ENCODE measurements at regions not wholly inside any gene's neighbourhood (a gene's known extent, or its start where the extent isn't known, plus 50 kb on each side); places are given as distances from the start of the nearest gene placed in this dataset.

DNA sequence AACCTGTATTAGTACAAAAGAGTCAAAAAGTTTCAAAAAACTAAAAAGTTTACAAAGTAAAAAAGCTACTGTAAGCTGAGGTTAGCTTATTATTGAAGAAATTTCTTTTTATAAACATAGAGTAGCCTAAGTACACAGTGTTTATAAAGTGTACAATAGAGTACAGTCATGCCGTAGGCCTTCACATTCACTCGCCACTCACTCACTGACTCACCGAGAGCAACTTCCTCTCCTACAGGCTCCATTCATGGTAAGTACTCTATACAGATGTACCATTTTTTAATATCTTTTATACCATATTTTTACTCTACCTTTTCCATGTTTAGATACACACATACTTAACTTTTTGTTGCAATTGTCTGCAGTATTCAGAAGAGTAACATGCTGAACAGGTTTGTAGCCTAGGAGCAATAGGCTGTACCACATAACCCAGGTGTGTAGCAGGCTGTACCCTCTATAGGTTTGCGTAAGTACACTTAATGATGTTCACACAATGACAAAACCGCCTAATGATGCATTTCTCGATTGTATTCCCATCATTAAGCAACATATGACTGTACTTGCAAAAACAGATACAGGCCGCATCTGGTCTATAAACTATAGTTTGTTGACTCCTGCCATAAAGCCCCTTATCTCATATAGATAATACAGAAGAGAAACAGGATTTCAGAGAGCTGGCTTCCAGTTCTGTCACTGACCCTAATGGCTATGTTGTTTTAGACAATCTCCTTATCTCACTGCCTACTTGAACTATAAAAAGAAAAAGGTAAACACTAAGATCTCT lies 438.8 kb downstream of the HTR7 start:
- no peak for DNase-seq

DNA sequence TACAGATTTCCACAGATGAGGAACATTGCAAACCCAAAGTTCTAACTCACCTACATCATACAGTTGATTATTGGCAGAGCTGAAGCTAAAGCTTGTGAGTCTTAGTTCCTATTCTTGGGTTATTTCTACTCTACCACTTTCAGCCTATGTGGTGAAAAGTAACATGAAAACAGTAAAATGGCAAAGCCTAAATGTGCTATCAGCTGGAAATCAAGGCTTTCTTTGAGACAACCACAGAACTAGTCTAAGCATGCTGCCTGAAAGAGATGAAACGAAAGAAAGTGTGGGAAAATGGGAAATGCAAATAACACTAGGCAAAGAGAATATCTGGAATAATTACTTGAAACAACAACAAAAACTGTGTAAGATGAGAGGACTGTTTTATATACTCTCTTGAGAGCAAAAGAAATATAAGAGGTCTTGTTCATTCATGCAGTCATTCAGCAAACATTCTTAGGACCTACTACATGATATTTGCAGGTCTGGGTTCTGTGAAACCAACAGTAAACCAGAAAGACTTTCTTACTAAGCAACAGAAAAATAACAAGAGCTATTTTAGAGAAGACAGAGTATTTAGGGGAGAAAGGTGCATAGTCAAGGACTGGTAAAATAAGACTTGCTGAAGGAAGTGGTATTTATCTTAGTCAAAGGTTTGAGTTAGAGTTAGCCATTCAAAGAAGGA lies 437.1 kb downstream of the HTR7 start:
- no peak for DNase-seq

DNA sequence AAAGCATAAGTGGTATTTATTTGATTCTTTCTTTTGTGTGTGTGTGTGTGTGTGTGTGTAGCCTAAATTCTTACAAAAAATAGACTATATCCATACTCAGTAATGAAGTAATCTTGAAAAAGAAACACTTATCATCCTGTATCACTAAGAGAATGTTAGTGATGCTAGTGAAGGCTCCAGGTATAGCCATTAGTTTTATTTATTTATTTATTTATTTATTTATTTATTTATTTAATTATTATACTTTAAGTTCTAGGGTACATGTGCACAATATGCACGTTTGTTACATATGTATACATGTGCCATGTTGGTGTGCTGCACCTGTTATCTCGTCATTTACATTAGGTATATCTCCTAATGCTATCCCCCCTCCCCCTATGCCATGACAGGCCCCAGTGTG lies 436.0 kb downstream of the HTR7 start:
- no peak for DNase-seq

GRCh38 chr10:90424730-90425129 lies 433.1 kb downstream of the HTR7 start:
- DNase-seq = no peak

- no peak for DNase-seq
These were observed 427.7 kb downstream of the HTR7 start for GRCh38 chr10:90430186-90430585.

- no peak for DNase-seq
These were observed 425.0 kb downstream of the HTR7 start for GRCh38 chr10:90432866-90433265.

DNA sequence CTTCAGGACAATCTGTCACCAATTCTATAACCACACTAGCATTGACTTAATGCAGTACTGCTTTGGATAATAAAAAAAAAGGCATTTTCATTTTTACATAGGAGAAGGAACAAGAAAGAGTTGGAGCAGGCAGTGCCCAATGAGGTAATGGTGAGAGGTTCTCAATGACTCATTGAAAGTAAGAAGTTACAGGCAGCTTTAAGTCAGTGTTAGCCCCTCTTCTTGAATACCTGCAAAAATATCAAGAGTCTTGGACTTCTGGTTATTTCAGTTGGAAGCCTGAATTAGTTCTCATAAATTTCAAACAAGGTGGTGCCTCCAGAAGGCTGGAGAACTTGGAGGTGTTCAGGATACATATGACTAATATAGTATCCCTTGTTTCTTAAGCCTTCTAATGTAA lies 422.5 kb downstream of the HTR7 start:
- DNase-seq = no peak

DNA sequence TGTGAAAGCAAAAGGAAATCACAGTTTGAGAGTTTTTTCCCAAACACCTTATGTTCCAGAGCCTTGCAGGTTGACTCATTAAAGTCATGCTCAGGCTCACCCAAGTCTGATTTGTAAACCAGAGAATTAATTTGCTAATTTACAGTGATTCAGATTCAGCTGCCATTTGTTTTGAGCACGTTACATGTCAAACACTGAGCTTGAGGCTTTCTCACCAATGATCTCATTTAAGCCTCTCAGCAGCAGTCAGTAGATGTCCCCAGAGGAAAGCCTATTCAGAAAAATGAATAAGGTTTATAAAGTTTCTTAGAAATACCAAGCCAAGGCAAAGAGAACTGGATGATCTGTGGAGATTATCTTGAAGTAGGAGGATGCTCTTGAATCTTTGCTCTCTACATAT lies 420.4 kb downstream of the HTR7 start:
- DNase-seq = no peak

DNA sequence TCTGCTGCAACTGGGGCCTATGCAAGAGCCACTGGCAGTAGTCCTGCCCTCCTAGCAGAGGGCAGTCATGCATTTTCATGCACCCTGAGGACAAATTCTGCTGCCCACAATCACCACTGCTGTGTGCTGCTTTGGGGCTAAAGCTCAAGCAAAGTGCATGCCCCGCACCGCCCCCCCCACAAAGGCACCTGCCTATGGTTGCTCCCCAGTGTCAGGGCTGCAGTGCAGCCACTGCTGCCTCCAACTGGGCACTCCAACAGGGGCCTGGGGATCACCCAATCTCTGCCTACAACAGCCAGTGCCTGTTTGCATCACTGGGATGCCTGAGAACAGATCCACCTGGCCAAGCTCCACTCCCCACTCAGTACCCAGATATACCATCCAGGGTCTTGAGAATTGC lies 417.0 kb downstream of the HTR7 start:
- no peak for DNase-seq

DNA sequence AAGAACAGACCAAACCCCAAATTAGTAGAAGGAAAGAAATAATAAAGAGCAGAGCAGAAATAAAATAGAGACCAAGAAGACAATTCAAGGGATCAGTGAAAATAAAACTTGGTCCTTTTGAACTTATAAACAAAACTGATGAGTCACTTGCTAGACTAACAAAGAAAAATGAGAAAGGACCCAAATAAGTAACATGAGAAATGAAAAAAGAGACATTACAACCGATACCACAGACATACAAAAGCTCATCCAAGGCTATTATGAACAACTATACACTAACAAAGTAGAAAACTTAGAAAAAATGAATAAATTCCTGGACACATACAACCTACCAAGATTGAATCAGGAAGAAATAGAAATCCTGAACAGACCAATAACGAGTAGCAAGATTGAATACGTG lies 414.5 kb downstream of the HTR7 start:
- DNase-seq = no peak

GRCh38 chr10:90447831-90448230 lies 410.0 kb downstream of the HTR7 start:
- no peak for DNase-seq

- DNase-seq = no peak
These were observed 407.0 kb downstream of the HTR7 start for GRCh38 chr10:90450797-90451196.

GRCh38 chr10:90451283-90451682 lies 406.6 kb downstream of the HTR7 start:
- DNase-seq = no peak

DNA sequence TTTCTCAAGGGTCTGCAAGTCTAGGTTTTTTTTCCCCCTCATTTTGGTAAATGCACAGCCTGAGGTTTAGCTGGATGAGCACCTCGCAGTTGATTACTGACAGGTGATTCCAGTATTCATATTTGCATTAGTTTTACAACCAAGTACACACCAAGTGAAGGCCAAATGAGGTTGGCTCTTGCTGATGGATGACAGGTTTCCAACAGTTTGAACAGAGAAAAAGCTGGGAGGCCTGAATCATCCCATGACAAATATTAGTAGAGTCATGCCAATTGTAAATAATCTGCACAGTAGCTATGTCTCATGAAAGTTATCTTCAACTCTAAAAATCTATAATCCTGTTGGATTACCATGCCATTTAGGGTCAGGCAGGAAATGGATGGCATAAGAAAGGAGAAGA lies 399.8 kb downstream of the HTR7 start:
- no peak for DNase-seq

GRCh38 chr10:90458571-90458970 lies 399.3 kb downstream of the HTR7 start:
- no peak for DNase-seq

- DNase-seq = no peak
These were observed 396.2 kb downstream of the HTR7 start for GRCh38 chr10:90461437-90462155.

DNA sequence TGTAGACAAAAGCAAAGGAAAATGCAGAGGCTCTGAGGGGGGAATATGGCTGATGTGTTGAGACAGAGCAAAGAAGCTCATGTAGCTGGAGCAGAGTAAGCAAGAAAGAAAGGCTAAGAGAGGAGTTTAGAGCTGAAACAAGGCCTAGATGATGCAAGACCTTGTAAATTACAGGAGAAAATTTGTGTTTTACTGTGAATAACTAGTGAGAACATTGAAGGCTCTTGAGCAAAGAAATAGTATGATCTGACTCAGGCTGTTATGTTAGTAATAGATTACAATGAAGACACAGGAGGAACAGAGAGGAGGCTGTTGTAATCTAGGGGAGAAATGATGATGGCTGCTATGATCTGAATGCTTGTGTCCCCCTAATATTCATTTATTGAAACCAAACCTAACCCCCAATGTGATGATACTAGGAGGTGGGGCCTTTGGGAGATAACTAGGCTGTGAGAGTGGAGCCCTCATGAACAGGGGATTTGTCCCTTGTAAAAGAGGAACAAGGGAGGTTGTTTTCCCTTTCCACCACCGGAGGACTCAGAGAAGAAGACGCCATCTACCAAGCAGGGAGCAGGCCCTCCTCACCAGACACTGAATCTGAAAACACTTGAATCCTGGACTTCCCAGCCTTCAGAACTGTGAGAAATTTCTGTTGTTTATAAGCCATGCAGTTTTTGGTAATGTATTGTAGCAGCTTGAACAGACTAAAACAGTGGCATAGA lies 394.9 kb downstream of the HTR7 start:
- DNase-seq = no peak

DNA sequence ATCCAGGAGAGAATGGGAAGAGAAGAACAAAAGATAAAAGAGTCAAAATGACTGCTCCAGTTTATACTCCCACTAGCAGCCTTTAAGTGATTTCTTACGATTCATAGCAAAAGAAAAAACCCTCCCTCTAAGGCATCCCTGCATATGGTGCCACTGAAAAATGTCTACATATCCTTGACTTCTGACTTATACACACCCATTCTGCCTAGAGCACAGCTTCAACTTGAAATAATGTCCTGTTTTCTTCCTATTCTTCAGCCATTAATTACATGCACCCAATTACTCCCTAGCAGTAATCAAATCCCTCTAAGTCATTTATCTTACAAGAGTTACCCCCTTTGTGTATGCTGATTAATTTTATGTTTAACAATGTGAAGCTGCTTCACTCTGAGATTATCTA lies 393.5 kb downstream of the HTR7 start:
- DNase-seq = no peak

DNA sequence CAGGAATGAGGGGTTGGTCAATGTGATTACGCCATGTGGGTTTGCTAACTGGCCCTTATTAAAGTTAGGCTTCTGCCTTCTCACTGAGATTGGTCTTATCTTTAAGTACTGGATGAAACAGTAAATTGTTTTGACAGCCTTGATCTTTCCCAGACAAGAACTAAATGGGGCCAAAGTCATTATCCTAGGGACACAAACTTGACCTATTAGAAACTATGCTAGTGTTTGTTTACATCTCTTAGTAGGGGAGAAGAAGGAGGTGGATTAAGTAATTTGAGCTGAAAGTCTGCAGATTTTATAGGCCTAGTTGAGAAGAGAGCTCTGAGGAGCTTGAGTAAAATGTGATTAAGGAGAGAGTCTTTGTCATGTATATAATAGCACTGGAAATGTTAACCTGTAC lies 386.9 kb downstream of the HTR7 start:
- DNase-seq = no peak

GRCh38 chr10:90480466-90480865 lies 377.4 kb downstream of the HTR7 start:
- DNase-seq = no peak

GRCh38 chr10:90481326-90481923 lies 376.4 kb downstream of the HTR7 start:
- DNase-seq = no peak

- no peak for DNase-seq
These were observed 373.3 kb downstream of the HTR7 start for GRCh38 chr10:90484518-90484917.

DNA sequence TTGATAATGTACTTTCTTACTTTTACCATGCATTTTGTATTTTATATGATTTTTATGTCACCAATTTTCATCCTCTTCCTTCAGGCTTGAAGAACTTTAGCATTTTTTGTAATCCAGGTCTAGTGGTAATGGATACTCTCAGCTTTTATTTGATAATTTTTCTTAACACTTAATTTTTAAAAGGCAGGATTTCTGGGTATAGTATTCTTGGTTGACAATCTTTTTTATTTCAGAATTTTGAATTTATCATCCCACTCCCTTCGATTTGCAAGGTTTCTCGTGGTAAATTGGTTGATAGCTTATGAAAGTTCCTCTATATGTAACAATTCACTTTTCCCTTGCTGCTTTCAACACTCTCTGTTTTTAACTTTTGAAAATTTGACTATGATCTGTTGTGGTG lies 363.7 kb downstream of the HTR7 start:
- no peak for DNase-seq

Measured in CD4-positive, alpha-beta T cell treated with Interleukin-10 for 1 hour (primary cell).